ENCODE measurements at regions not wholly inside any gene's neighbourhood (a gene's known extent, or its start where the extent isn't known, plus 50 kb on each side); places are given as distances from the start of the nearest gene placed in this dataset.
A peak's percentile ranks its signal among the peaks of the same experiment; 100 is the strongest.

DNA sequence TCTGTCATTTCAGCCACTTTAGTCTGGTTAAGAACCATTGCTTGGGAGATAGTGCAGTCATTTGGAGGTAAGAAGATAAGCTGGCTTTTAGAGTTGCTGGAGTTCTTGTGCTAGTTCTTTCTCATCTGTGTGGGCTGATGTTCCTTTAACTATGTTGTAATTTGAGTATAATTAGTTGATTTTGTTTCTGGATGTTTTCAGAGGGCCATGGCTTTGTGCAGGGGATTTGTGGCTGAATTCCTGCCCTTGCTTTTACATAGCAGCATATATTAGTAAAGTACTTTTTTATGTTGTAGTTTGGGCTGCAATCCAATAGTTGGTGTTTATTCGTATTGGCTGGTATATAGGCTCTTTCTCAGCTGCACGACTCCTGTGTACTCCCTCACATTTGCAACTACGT lies 339.6 kb downstream of the ANKRD50 start:
- in situ Hi-C loops (cut with MboI; ENCODE audit: low pct_unique_long_range_greater_than_20kb in 2 of 9, low sequenced_read_pairs in 9 of 9, unreplicated experiment in 9 of 9): no loop called here
- WGBS, 10 experiments: 33 to 100% (median 84%) methylated on average over 1 to 3 of the region's 3 CpGs; no CpG with 5 or more reads in 2 of the 10 experiments
- no peak overlapping the region for H3K4me3 ChIP-seq
- H3K27ac ChIP-seq: no peak overlapping the region
- no peaks in the 10 kb centered on the region for H3K4me1 ChIP-seq (replicated peaks in 1 of 2)
- ATAC-seq (replicated peaks in 6 of 8): no peak

- in situ Hi-C loops (cut with MboI; ENCODE audit: low pct_unique_long_range_greater_than_20kb in 2 of 9, low sequenced_read_pairs in 9 of 9, unreplicated experiment in 9 of 9): no loop called here
- Histone ChIP-seq H3K4me1 (replicated peaks in 1 of 2) (no peaks in the 10 kb centered on the region), H3K4me3 (no peak overlapping the region), H3K27ac (no peak overlapping the region)
- ATAC-seq (replicated peaks in 6 of 8): no peak
- 8 to 91% (median 66%) methylated on average over 3 to 4 of the region's 4 CpGs; no CpG with 5 or more reads in 1 of the 10 experiments for WGBS, 10 experiments
Measured at GRCh38 chr4:124386163-124386562, 326.4 kb downstream of the ANKRD50 start.

DNA sequence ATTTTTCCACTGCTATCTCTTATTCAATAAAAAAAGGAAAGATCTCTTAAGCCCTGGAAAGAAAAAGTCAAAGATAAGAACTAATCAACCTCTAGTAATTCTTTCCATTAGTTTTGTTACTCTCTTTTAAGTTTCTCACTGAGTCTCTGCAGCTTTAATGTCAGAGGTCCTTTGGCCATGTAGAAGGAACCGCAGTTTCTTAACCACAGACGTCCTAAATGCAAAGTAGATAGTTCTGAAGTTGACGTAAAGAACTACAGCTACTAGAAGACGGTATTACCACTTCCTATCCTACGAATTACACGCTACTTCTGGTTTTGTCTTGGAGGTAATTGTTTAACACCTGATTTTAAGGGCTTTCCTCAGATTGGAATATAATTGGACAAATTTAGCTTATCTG lies 325.9 kb downstream of the ANKRD50 start:
- in situ Hi-C loops (cut with MboI; ENCODE audit: low pct_unique_long_range_greater_than_20kb in 2 of 9, low sequenced_read_pairs in 9 of 9, unreplicated experiment in 9 of 9): no loop called here
- no peak overlapping the region for H3K27ac ChIP-seq
- H3K4me1 ChIP-seq (replicated peaks in 1 of 2): no peaks in the 10 kb centered on the region
- H3K4me3 ChIP-seq: no peak overlapping the region
- 49 to 98% (median 87%) methylated on average over 3 to 6 of the region's 6 CpGs; no CpG with 5 or more reads in 1 of the 10 experiments for WGBS, 10 experiments
- ATAC-seq (replicated peaks in 6 of 8): no peak

DNA sequence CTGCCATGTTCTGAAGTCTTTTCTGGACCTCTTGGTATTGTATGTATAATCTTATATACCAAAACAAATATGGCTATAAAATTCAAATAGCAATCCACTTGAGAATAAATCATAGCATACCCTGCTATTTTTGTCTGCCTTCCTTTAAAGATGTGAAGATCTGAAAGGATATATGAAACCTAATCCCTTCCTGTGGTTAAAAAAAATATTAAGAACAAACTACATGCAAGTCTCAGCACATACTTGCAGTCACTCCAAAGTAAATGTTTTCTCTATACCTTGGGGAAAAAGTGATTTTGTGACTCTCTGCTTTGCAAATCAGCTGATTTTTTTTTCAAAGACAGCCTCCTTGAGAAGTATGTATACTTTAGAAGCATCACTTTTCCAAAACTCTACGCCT lies 322.9 kb downstream of the ANKRD50 start:
- no peak for ATAC-seq (replicated peaks in 6 of 8)
- 17 to 100% (median 87%) methylated on average over 1 of the region's 1 CpG; no CpG with 5 or more reads in 4 of the 10 experiments for WGBS, 10 experiments

GRCh38 chr4:124390861-124391260 lies 321.7 kb downstream of the ANKRD50 start:
- no peak overlapping the region for H3K27ac ChIP-seq
- H3K4me3 ChIP-seq: no peak overlapping the region
- WGBS, 10 experiments: 33 to 100% (median 96%) methylated on average over 1 to 4 of the region's 4 CpGs
- in situ Hi-C loops (cut with MboI; ENCODE audit: low pct_unique_long_range_greater_than_20kb in 2 of 9, low sequenced_read_pairs in 9 of 9, unreplicated experiment in 9 of 9): no loop called here
- no peak for ATAC-seq (replicated peaks in 6 of 8)
- H3K4me1 ChIP-seq (replicated peaks in 1 of 2): no peaks in the 10 kb centered on the region

More for the DNA sequence above, 322.9 kb downstream of the ANKRD50 start:
- Histone ChIP-seq H3K27ac (no peak overlapping the region), H3K4me3 (no peak overlapping the region), H3K4me1 (replicated peaks in 1 of 2) (no peaks in the 10 kb centered on the region)
- in situ Hi-C loops (cut with MboI; ENCODE audit: low pct_unique_long_range_greater_than_20kb in 2 of 9, low sequenced_read_pairs in 9 of 9, unreplicated experiment in 9 of 9): no loop called here

DNA sequence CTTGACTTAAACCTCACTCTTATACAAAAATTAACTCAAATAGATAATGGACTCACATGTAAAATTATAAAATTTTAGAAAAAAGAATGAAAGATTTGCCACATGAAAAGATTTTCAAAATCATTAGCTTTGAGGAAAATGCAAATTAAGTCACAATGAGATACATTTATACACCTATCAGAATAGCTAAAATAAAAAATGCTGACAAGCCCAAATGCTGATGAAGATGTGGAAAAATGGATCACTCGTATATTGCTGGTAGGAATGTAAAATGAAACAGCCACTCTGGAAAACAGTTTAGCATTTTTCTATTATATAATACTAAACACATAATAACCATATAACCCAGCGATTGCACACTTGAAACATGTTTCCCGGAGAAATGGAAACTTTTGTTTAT lies 316.2 kb downstream of the ANKRD50 start:
- ATAC-seq (replicated peaks in 6 of 8): no peak
- H3K27ac ChIP-seq: no peak overlapping the region

DNA sequence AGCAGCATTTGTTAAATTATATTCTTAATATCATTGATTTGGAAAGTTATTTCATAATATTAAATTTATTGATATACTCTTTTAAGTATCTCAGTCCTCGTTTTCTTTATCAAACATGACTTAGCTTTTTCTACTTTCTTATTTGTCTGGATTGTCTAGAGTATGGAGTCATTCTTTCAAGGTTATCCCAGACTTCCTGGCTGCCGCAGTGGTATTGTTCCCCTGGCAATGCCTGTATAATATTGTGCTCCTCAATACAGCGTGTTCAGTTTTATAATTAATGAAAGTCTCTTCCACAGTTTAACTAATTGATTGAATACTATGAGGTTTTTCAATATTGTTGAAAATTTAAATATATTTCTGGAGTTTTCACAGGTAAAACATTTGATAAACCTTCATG lies 310.9 kb downstream of the ANKRD50 start:
- H3K4me3 ChIP-seq: no peak overlapping the region
- H3K27ac ChIP-seq: no peak overlapping the region
- no peak for ATAC-seq (replicated peaks in 6 of 8)
- no peaks in the 10 kb centered on the region for H3K4me1 ChIP-seq (replicated peaks in 1 of 2)
- 33 to 71% (median 65%) methylated on average over 2 to 3 of the region's 3 CpGs for WGBS, 10 experiments
- in situ Hi-C loops (cut with MboI; ENCODE audit: low pct_unique_long_range_greater_than_20kb in 2 of 9, low sequenced_read_pairs in 9 of 9, unreplicated experiment in 9 of 9): no loop called here

More for the DNA sequence above, 316.2 kb downstream of the ANKRD50 start:
- Histone ChIP-seq H3K4me3 (no peak overlapping the region), H3K4me1 (replicated peaks in 1 of 2) (no peaks in the 10 kb centered on the region)
- 17 to 100% (median 85%) methylated on average over 1 to 3 of the region's 3 CpGs for whole genome bisulfite sequencing, 10 experiments
- in situ Hi-C loops (cut with MboI; ENCODE audit: low pct_unique_long_range_greater_than_20kb in 2 of 9, low sequenced_read_pairs in 9 of 9, unreplicated experiment in 9 of 9): no loop called here

DNA sequence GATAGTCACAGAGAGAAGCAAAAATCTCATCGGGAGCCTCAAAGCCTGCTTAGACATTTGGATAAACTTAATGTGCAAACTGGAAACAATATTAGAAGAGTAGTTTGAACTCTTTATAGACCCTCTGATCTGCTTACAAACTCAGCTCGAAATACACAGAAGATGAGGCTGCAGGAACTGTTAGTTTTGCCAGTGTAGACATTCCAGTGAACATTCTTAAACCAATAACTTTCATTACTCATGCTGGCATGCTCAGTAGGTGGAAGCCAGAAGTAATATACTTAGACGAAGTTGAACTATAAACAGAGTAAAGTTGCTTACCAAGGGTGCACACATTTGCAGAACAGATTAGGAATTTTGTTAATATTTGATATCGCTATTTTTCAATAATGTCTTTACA lies 303.5 kb downstream of the ANKRD50 start:
- in situ Hi-C loops (cut with MboI; ENCODE audit: low pct_unique_long_range_greater_than_20kb in 2 of 9, low sequenced_read_pairs in 9 of 9, unreplicated experiment in 9 of 9): no loop called here
- 39 to 100% (median 85%) methylated on average over 1 to 4 of the region's 4 CpGs for WGBS, 10 experiments
- Histone ChIP-seq H3K4me3 (no peak overlapping the region), H3K4me1 (replicated peaks in 1 of 2) (no peaks in the 10 kb centered on the region), H3K27ac (no peak overlapping the region)
- no peak for ATAC-seq (replicated peaks in 6 of 8)

GRCh38 chr4:124414276-124415040 lies 298.1 kb downstream of the ANKRD50 start:
- in situ Hi-C loops (cut with MboI; ENCODE audit: low pct_unique_long_range_greater_than_20kb in 2 of 9, low sequenced_read_pairs in 9 of 9, unreplicated experiment in 9 of 9): no loop called here
- peak in 3 of 8 experiments; percentile 62 to 73 (median 62) for ATAC-seq (replicated peaks in 6 of 8)
- H3K27ac ChIP-seq: no peak overlapping the region
- WGBS, 10 experiments: 16 to 100% (median 29%) methylated on average over 1 to 2 of the region's 2 CpGs; no CpG with 5 or more reads in 4 of the 10 experiments
- no peak overlapping the region for H3K4me3 ChIP-seq
- H3K4me1 ChIP-seq (replicated peaks in 1 of 2): peaks cover 0 to 3% of the 10 kb centered on the region in 2 donors

DNA sequence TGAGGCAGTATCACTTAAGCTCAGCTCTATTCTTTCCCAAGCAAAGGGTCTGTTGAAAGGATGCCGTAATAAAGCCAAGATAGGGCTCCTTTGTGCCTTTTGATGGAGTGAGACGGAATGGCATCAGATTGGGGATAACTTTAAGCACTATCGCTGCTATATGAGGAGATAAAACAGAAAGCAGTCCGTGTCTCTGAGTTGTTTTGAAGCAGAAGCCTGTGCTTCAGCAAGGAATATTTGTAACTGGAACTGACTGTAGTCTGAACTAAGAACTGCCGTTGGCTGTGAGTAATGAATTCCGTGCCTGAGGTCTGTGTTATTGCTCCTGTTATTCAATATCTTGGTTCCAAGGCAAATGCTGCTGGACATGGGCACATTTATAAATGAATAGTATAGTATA lies 297.4 kb downstream of the ANKRD50 start:
- H3K4me3 ChIP-seq: no peak overlapping the region
- H3K27ac ChIP-seq: no peak overlapping the region
- 16 to 100% (median 36%) methylated on average over 2 to 6 of the region's 6 CpGs; no CpG with 5 or more reads in 3 of the 10 experiments for WGBS, 10 experiments
- H3K4me1 ChIP-seq (replicated peaks in 1 of 2): peaks cover 0 to 3% of the 10 kb centered on the region in 2 donors
- in situ Hi-C loops (cut with MboI; ENCODE audit: low pct_unique_long_range_greater_than_20kb in 2 of 9, low sequenced_read_pairs in 9 of 9, unreplicated experiment in 9 of 9): no loop called here
- peak in 4 of 8 experiments; percentile 27 to 49 (median 36) for ATAC-seq (replicated peaks in 6 of 8)

GRCh38 chr4:124417371-124417770 lies 295.2 kb downstream of the ANKRD50 start:
- Histone ChIP-seq H3K4me3 (no peak overlapping the region), H3K27ac (no peak overlapping the region), H3K4me1 (replicated peaks in 1 of 2) (peaks cover 0 to 3% of the 10 kb centered on the region in 2 donors)
- WGBS, 10 experiments: 0 to 100% (median 47%) methylated on average over 1 to 2 of the region's 2 CpGs; no CpG with 5 or more reads in 2 of the 10 experiments
- in situ Hi-C loops (cut with MboI; ENCODE audit: low pct_unique_long_range_greater_than_20kb in 2 of 9, low sequenced_read_pairs in 9 of 9, unreplicated experiment in 9 of 9): no loop called here
- peak in 3 of 8 experiments; percentile 75 to 92 (median 81) for ATAC-seq (replicated peaks in 6 of 8)

DNA sequence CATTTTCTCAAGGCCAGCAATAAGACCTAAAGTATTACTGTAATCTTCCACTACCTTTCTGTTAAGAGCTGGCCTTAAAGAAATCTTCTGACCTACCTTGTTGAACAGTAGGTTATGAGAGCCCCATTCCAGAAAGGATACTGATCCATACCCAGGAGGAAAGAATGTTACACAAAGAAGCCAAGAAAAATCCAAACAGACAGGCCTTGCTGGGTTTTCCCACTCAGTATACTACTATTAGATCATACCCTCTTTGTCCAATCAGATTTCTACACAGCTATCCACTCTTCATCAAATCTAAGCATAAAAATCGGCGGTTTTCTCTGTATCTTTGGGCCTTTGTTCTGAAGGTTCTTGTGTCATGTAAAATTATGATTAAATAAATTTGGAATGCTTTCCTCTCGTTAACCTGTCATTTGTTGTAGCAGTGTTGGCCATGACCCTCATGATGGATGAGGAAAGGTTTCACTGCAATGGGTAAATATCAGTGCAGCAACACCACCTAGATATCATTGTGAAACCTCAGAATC lies 292.3 kb downstream of the ANKRD50 start:
- 71 to 100% (median 88%) methylated on average over 1 to 3 of the region's 3 CpGs for WGBS, 10 experiments
- Histone ChIP-seq H3K4me3 (no peak overlapping the region), H3K27ac (no peak overlapping the region), H3K4me1 (replicated peaks in 1 of 2) (no peaks in the 10 kb centered on the region)
- ATAC-seq (replicated peaks in 6 of 8): no peak
- in situ Hi-C loops (cut with MboI; ENCODE audit: low pct_unique_long_range_greater_than_20kb in 2 of 9, low sequenced_read_pairs in 9 of 9, unreplicated experiment in 9 of 9): no loop called here

DNA sequence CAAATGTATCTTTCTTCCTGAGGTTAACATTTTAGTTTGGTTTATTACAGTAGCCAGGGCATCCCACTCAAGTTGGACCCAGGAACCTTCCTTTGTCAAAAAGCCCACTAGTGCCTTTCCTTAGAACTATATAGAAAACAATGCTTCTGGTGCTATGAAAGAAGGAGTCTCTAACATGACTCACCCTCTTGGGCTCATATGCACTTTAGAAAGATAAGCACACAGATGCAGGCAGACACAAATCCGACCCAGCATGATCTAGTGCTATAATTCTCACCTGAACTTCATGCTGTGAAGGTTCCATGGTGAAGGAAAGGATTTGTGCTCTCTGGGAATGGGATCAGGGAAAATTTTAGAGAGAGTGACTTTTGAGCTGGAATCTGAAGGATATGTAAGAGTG lies 289.4 kb downstream of the ANKRD50 start:
- WGBS, 10 experiments: 20 to 89% (median 84%) methylated on average over 1 of the region's 1 CpG; no CpG with 5 or more reads in 6 of the 10 experiments
- ATAC-seq (replicated peaks in 6 of 8): peak in 2 of 8 experiments; percentile 55 to 57
- in situ Hi-C loops (cut with MboI; ENCODE audit: low pct_unique_long_range_greater_than_20kb in 2 of 9, low sequenced_read_pairs in 9 of 9, unreplicated experiment in 9 of 9): no loop called here
- Histone ChIP-seq H3K4me3 (no peak overlapping the region), H3K4me1 (replicated peaks in 1 of 2) (no peaks in the 10 kb centered on the region), H3K27ac (no peak overlapping the region)

Data from motor neuron (in vitro differentiated cells).